ENCODE measurements at regions not wholly inside any gene's neighbourhood (a gene's known extent, or its start where the extent isn't known, plus 50 kb on each side); places are given as distances from the start of the nearest gene placed in this dataset.

GRCh38 chr7:18189500-18190126, 162.0 kb upstream of the PRPS1L1 start:
- Histone ChIP-seq H3K14ac (ENCODE audit: low read length) (no peak overlapping the region), H2BK120ac (ENCODE audit: low read depth, low read length) (no peak overlapping the region), H3K4me1 (ENCODE audit: control insufficient read depth in 2 of 2, insufficient read depth in 1 of 2, low read depth in 1 of 2, low read length in 2 of 2) (no peaks in the 10 kb centered on the region), H3K79me1 (ENCODE audit: low read depth, low read length) (no peaks in the 10 kb centered on the region), H3K18ac (ENCODE audit: low read length) (no peak overlapping the region), H3K4me2 (ENCODE audit: insufficient read depth, low read length, poor library complexity, severe bottlenecking) (no peak overlapping the region), H2BK12ac (ENCODE audit: low read length) (no peak overlapping the region), H3K4me3 (ENCODE audit: low read length in 2 of 2) (no peak overlapping the region), H2BK15ac (ENCODE audit: low read length) (no peak overlapping the region), H2AK5ac (ENCODE audit: low read depth, low read length) (no peak overlapping the region), H3K27me3 (ENCODE audit: control insufficient read depth in 3 of 3, insufficient read depth in 3 of 3, low read depth in 1 of 3, low read length in 3 of 3) (no peaks in the 10 kb centered on the region), H3K27ac (replicated peaks; ENCODE audit: low read length) (no peak overlapping the region), H3K36me3 (replicated peaks in 1 of 2; ENCODE audit: control insufficient read depth in 2 of 2, insufficient read depth in 2 of 2, low read length in 2 of 2) (no peaks in the 10 kb centered on the region), H3K4ac (ENCODE audit: low read length) (no peak overlapping the region), H2AFZ (ENCODE audit: low read length) (no peak overlapping the region), H3K9ac (ENCODE audit: low read depth, low read length, poor library complexity) (no peak overlapping the region), H4K8ac (ENCODE audit: low read depth, low read length) (no peak overlapping the region), H4K91ac (ENCODE audit: low read depth, low read length, poor library complexity) (no peak overlapping the region), H2BK5ac (ENCODE audit: low read length) (no peak overlapping the region), H3K9me3 (replicated peaks in 1 of 2; ENCODE audit: control insufficient read depth in 2 of 2, insufficient read depth in 1 of 2, low read depth in 1 of 2, low read length in 2 of 2) (no peaks in the 10 kb centered on the region), H3K23ac (ENCODE audit: low read depth, low read length, poor library complexity) (no peak overlapping the region)
- WGBS, 2 donors (ENCODE audit: extremely low coverage in 2 of 2, insufficient read length in 2 of 2, insufficient replicate concordance in 1 of 2): no CpG with 5 or more reads among the region's 5 CpGs
- no peak for DNase-seq (ENCODE audit: low spot score)

- H3K9me3 ChIP-seq (replicated peaks in 1 of 2; ENCODE audit: control insufficient read depth in 2 of 2, insufficient read depth in 1 of 2, low read depth in 1 of 2, low read length in 2 of 2): no peaks in the 10 kb centered on the region
- DNase-seq (ENCODE audit: low spot score): no peak
- no peaks in the 10 kb centered on the region for H3K4me1 ChIP-seq (ENCODE audit: control insufficient read depth in 2 of 2, insufficient read depth in 1 of 2, low read depth in 1 of 2, low read length in 2 of 2)
- no peak overlapping the region for H3K14ac ChIP-seq (ENCODE audit: low read length)
- no peak overlapping the region for H3K18ac ChIP-seq (ENCODE audit: low read length)
- H3K9ac ChIP-seq (ENCODE audit: low read depth, low read length, poor library complexity): no peak overlapping the region
- H2AK5ac ChIP-seq (ENCODE audit: low read depth, low read length): no peak overlapping the region
- WGBS, 2 donors (ENCODE audit: extremely low coverage in 2 of 2, insufficient read length in 2 of 2, insufficient replicate concordance in 1 of 2): no CpG with 5 or more reads among the region's 2 CpGs
- no peak overlapping the region for H2BK15ac ChIP-seq (ENCODE audit: low read length)
- no peaks in the 10 kb centered on the region for H3K36me3 ChIP-seq (replicated peaks in 1 of 2; ENCODE audit: control insufficient read depth in 2 of 2, insufficient read depth in 2 of 2, low read length in 2 of 2)
- H3K79me1 ChIP-seq (ENCODE audit: low read depth, low read length): no peaks in the 10 kb centered on the region
- H4K8ac ChIP-seq (ENCODE audit: low read depth, low read length): no peak overlapping the region
- H3K4me3 ChIP-seq (ENCODE audit: low read length in 2 of 2): no peak overlapping the region
- H2AFZ ChIP-seq (ENCODE audit: low read length): no peak overlapping the region
- H3K27me3 ChIP-seq (ENCODE audit: control insufficient read depth in 3 of 3, insufficient read depth in 3 of 3, low read depth in 1 of 3, low read length in 3 of 3): no peaks in the 10 kb centered on the region
- H4K91ac ChIP-seq (ENCODE audit: low read depth, low read length, poor library complexity): no peak overlapping the region
- no peak overlapping the region for H3K27ac ChIP-seq (replicated peaks; ENCODE audit: low read length)
- H2BK120ac ChIP-seq (ENCODE audit: low read depth, low read length): no peak overlapping the region
- no peak overlapping the region for H3K4me2 ChIP-seq (ENCODE audit: insufficient read depth, low read length, poor library complexity, severe bottlenecking)
- no peak overlapping the region for H3K23ac ChIP-seq (ENCODE audit: low read depth, low read length, poor library complexity)
- H3K4ac ChIP-seq (ENCODE audit: low read length): no peak overlapping the region
- no peak overlapping the region for H2BK5ac ChIP-seq (ENCODE audit: low read length)
- no peak overlapping the region for H2BK12ac ChIP-seq (ENCODE audit: low read length)
Measured at GRCh38 chr7:18191341-18191740, 163.7 kb upstream of the PRPS1L1 start.

GRCh38 chr7:18191862-18192625, 164.4 kb upstream of the PRPS1L1 start:
- no peak overlapping the region for H3K4ac ChIP-seq (ENCODE audit: low read length)
- no peak overlapping the region for H2BK12ac ChIP-seq (ENCODE audit: low read length)
- H4K91ac ChIP-seq (ENCODE audit: low read depth, low read length, poor library complexity): no peak overlapping the region
- H3K79me1 ChIP-seq (ENCODE audit: low read depth, low read length): no peaks in the 10 kb centered on the region
- H3K36me3 ChIP-seq (replicated peaks in 1 of 2; ENCODE audit: control insufficient read depth in 2 of 2, insufficient read depth in 2 of 2, low read length in 2 of 2): no peaks in the 10 kb centered on the region
- no peak overlapping the region for H2AFZ ChIP-seq (ENCODE audit: low read length)
- no peak overlapping the region for H3K9ac ChIP-seq (ENCODE audit: low read depth, low read length, poor library complexity)
- no peak overlapping the region for H3K27ac ChIP-seq (replicated peaks; ENCODE audit: low read length)
- no CpG with 5 or more reads among the region's 8 CpGs for WGBS, 2 donors (ENCODE audit: extremely low coverage in 2 of 2, insufficient read length in 2 of 2, insufficient replicate concordance in 1 of 2)
- H3K14ac ChIP-seq (ENCODE audit: low read length): no peak overlapping the region
- H2BK120ac ChIP-seq (ENCODE audit: low read depth, low read length): no peak overlapping the region
- no peak overlapping the region for H2BK5ac ChIP-seq (ENCODE audit: low read length)
- H3K9me3 ChIP-seq (replicated peaks in 1 of 2; ENCODE audit: control insufficient read depth in 2 of 2, insufficient read depth in 1 of 2, low read depth in 1 of 2, low read length in 2 of 2): no peaks in the 10 kb centered on the region
- no peaks in the 10 kb centered on the region for H3K27me3 ChIP-seq (ENCODE audit: control insufficient read depth in 3 of 3, insufficient read depth in 3 of 3, low read depth in 1 of 3, low read length in 3 of 3)
- no peak overlapping the region for H2BK15ac ChIP-seq (ENCODE audit: low read length)
- no peak overlapping the region for H3K4me3 ChIP-seq (ENCODE audit: low read length in 2 of 2)
- no peak overlapping the region for H3K23ac ChIP-seq (ENCODE audit: low read depth, low read length, poor library complexity)
- no peak overlapping the region for H2AK5ac ChIP-seq (ENCODE audit: low read depth, low read length)
- H3K4me2 ChIP-seq (ENCODE audit: insufficient read depth, low read length, poor library complexity, severe bottlenecking): no peak overlapping the region
- no peak overlapping the region for H4K8ac ChIP-seq (ENCODE audit: low read depth, low read length)
- no peaks in the 10 kb centered on the region for H3K4me1 ChIP-seq (ENCODE audit: control insufficient read depth in 2 of 2, insufficient read depth in 1 of 2, low read depth in 1 of 2, low read length in 2 of 2)
- DNase-seq (ENCODE audit: low spot score): no peak
- H3K18ac ChIP-seq (ENCODE audit: low read length): no peak overlapping the region

- no peaks in the 10 kb centered on the region for H3K27me3 ChIP-seq (ENCODE audit: control insufficient read depth in 3 of 3, insufficient read depth in 3 of 3, low read depth in 1 of 3, low read length in 3 of 3)
- H2BK12ac ChIP-seq (ENCODE audit: low read length): no peak overlapping the region
- no peaks in the 10 kb centered on the region for H3K36me3 ChIP-seq (replicated peaks in 1 of 2; ENCODE audit: control insufficient read depth in 2 of 2, insufficient read depth in 2 of 2, low read length in 2 of 2)
- H3K27ac ChIP-seq (replicated peaks; ENCODE audit: low read length): no peak overlapping the region
- H3K23ac ChIP-seq (ENCODE audit: low read depth, low read length, poor library complexity): no peak overlapping the region
- H3K9ac ChIP-seq (ENCODE audit: low read depth, low read length, poor library complexity): no peak overlapping the region
- no peaks in the 10 kb centered on the region for H3K9me3 ChIP-seq (replicated peaks in 1 of 2; ENCODE audit: control insufficient read depth in 2 of 2, insufficient read depth in 1 of 2, low read depth in 1 of 2, low read length in 2 of 2)
- H2AFZ ChIP-seq (ENCODE audit: low read length): no peak overlapping the region
- H4K8ac ChIP-seq (ENCODE audit: low read depth, low read length): no peak overlapping the region
- no peak overlapping the region for H2BK120ac ChIP-seq (ENCODE audit: low read depth, low read length)
- no peak overlapping the region for H2BK15ac ChIP-seq (ENCODE audit: low read length)
- DNase-seq (ENCODE audit: low spot score): no peak
- no peak overlapping the region for H4K91ac ChIP-seq (ENCODE audit: low read depth, low read length, poor library complexity)
- H3K4me2 ChIP-seq (ENCODE audit: insufficient read depth, low read length, poor library complexity, severe bottlenecking): no peak overlapping the region
- H3K4ac ChIP-seq (ENCODE audit: low read length): no peak overlapping the region
- H3K4me3 ChIP-seq (ENCODE audit: low read length in 2 of 2): no peak overlapping the region
- no peak overlapping the region for H3K14ac ChIP-seq (ENCODE audit: low read length)
- no peaks in the 10 kb centered on the region for H3K4me1 ChIP-seq (ENCODE audit: control insufficient read depth in 2 of 2, insufficient read depth in 1 of 2, low read depth in 1 of 2, low read length in 2 of 2)
- H3K18ac ChIP-seq (ENCODE audit: low read length): no peak overlapping the region
- no peaks in the 10 kb centered on the region for H3K79me1 ChIP-seq (ENCODE audit: low read depth, low read length)
- H2BK5ac ChIP-seq (ENCODE audit: low read length): no peak overlapping the region
- no peak overlapping the region for H2AK5ac ChIP-seq (ENCODE audit: low read depth, low read length)
Measured at GRCh38 chr7:18194616-18195015, 167.0 kb upstream of the PRPS1L1 start.
